B cell (primary cell): ENCODE measurements at regions not wholly inside any gene's neighbourhood (a gene's known extent, or its start where the extent isn't known, plus 50 kb on each side); places are given as distances from the start of the nearest gene placed in this dataset.

Experiments used
- ATAC-seq: fragments of 200-7000 bp; cut with Tn5 transposase; one replicate; pipeline ENCODE4 v1.10.0; 2021; ENCODE audit warnings: low read depth, mild to moderate bottlenecking, moderate number of reproducible peaks, moderate library complexity
- CTCF ChIA-PET: fragments of 350-600 bp; sonication (Branson Sonifier 250); formaldehyde crosslinking; loops from one replicate; lab custom pipeline; 2021; ENCODE audit warnings: antibody characterized with exemption, inconsistent platforms; lab: Charles Lee
- POLR2A ChIA-PET: fragments of 350-600 bp; sonication (Branson Sonifier 250); formaldehyde crosslinking; loops from one replicate; lab custom pipeline; 2021; ENCODE audit warnings: antibody characterized with exemption; lab: Charles Lee
- DNase-seq: peaks from one replicate; pipeline ENCODE4 v3.0.0; 2013
- H2AFZ ChIP-seq: 2 replicates; pipeline ENCODE4 v1.6.1; 2012; ENCODE audit warnings: mild to moderate bottlenecking, low read depth, low read length; ENCODE audit not compliant: insufficient read depth, poor library complexity, severe bottlenecking
- H3K27ac ChIP-seq, 2 donors: 1 replicate in 1 of 2; 2 replicates in 1 of 2; pipeline ENCODE4 v1.5.1; 2012 to 2013; ENCODE audit warnings: low read length in 2 of 2, mild to moderate bottlenecking in 2 of 2, moderate library complexity in 1 of 2
- H3K27me3 ChIP-seq, 4 experiments: fragments of 200-600 bp in 1 of 4; sonication (generic) in 1 of 4; replicated peaks in 1 of 4; 1 replicate in 2 of 4; 2 replicates in 2 of 4; pipeline versions ENCODE4 v1.6.1 to v1.7.0; 2013 to 2016; ENCODE audit warnings: low read length in 3 of 4, mild to moderate bottlenecking in 2 of 4, mixed read lengths in 1 of 4, moderate library complexity in 1 of 4; ENCODE audit not compliant: insufficient read depth in 4 of 4, control insufficient read depth in 3 of 4; ENCODE audit errors: control extremely low read depth in 1 of 4
- H3K36me3 ChIP-seq, 2 experiments: replicated peaks in 1 of 2; 1 replicate in 1 of 2; 2 replicates in 1 of 2; pipeline versions ENCODE4 v1.6.1 to v1.7.1; 2013; ENCODE audit warnings: low read length in 1 of 2; ENCODE audit not compliant: insufficient read depth in 2 of 2, control insufficient read depth in 1 of 2; ENCODE audit errors: control extremely low read depth in 1 of 2, extremely low read depth in 1 of 2
- H3K4me1 ChIP-seq, 2 donors: fragments of 200-600 bp in 1 of 2; sonication (generic) in 1 of 2; 1 replicate in 1 of 2; 2 replicates in 1 of 2; pipeline versions ENCODE4 v1.5.1 to v1.6.1; 2013 to 2017; ENCODE audit warnings: low read length in 2 of 2; ENCODE audit not compliant: control insufficient read depth in 2 of 2, insufficient read depth in 2 of 2
- H3K4me2 ChIP-seq: replicated peaks from 2 replicates; pipeline ENCODE3; 2012; ENCODE audit warnings: mild to moderate bottlenecking, low read depth, low read length; ENCODE audit not compliant: poor library complexity, severe bottlenecking
- H3K4me3 ChIP-seq, 5 experiments: fragments of 200-600 bp in 1 of 5; sonication (generic) in 1 of 5; 1 replicate in 3 of 5; 2 replicates in 2 of 5; pipeline versions ENCODE4 v1.5.1 to v1.7.0; 2011 to 2016; ENCODE audit warnings: low read length in 4 of 5, mild to moderate bottlenecking in 4 of 5, low read depth in 2 of 5, control low read depth in 1 of 5, moderate library complexity in 1 of 5; ENCODE audit not compliant: insufficient read depth in 1 of 5; ENCODE audit errors: control extremely low read depth in 1 of 5, extremely low read depth in 1 of 5
- H3K79me2 ChIP-seq: fragments of 200-600 bp; sonication (generic); one replicate; pipeline ENCODE4 v1.6.0; 2016; ENCODE audit warnings: low read length; ENCODE audit not compliant: control insufficient read depth, insufficient read depth
- H3K9ac ChIP-seq: fragments of 200-600 bp; sonication (generic); 2 replicates; pipeline ENCODE4 v1.6.1; 2017; ENCODE audit warnings: mild to moderate bottlenecking, low read length, moderate library complexity
- H3K9me3 ChIP-seq, 3 donors: one replicate each; pipeline versions ENCODE4 v1.6.1 to v1.7.1; 2013; ENCODE audit warnings: low read length in 2 of 3; ENCODE audit not compliant: control insufficient read depth in 2 of 3, insufficient read depth in 1 of 3; ENCODE audit errors: control extremely low read depth in 1 of 3
- H4K20me1 ChIP-seq: 2 replicates; pipeline ENCODE4 v1.6.0; 2012; ENCODE audit warnings: mild to moderate bottlenecking, low read length; ENCODE audit not compliant: insufficient read depth, control insufficient read depth, poor library complexity, severe bottlenecking
- H3K27ac Mint-ChIP-seq: one replicate; pipeline ENCODE4 v1.8.0; 2021; ENCODE audit warnings: mixed read lengths
- H3K27me3 Mint-ChIP-seq: one replicate; pipeline ENCODE4 v1.8.0; 2021; ENCODE audit warnings: mixed read lengths
- H3K4me1 Mint-ChIP-seq: one replicate; pipeline ENCODE4 v1.8.0; 2021; ENCODE audit warnings: mixed read lengths
- H3K4me3 Mint-ChIP-seq: one replicate; pipeline ENCODE4 v1.8.0; 2021; ENCODE audit warnings: mixed read lengths
- H3K9me3 Mint-ChIP-seq: one replicate; pipeline ENCODE4 v1.8.0; 2022; ENCODE audit warnings: mixed read lengths; ENCODE audit not compliant: insufficient read depth
- EZH2 ChIP-seq: IDR thresholded peaks from 2 replicates; pipeline ENCODE4 v1.6.1; 2012; ENCODE audit warnings: borderline replicate concordance, low read depth, mild to moderate bottlenecking, moderate library complexity, low read length; ENCODE audit not compliant: insufficient read depth, poor library complexity, severe bottlenecking
- WGBS: methylation state at CpG from one replicate; pipeline ENCODE4 v1.1.5; 2013; ENCODE audit warnings: missing lambda C conversion rate; ENCODE audit not compliant: insufficient coverage; 5-methylcytosine and 5-hydroxymethylcytosine counted together
- intact Hi-C: fragments of 100-400 bp; cut with micrococcal nuclease; formaldehyde crosslinking; loops from one replicate; pipeline ENCODE4 v1.10.0; 2022
- TF ChIP-seq, protein P1 (sequence below): fragments of 200-600 bp; IDR thresholded peaks from one replicate; pipeline ENCODE4 v1.8.0; 2022; ENCODE audit warnings: antibody characterized with exemption, mild to moderate bottlenecking

DNA sequence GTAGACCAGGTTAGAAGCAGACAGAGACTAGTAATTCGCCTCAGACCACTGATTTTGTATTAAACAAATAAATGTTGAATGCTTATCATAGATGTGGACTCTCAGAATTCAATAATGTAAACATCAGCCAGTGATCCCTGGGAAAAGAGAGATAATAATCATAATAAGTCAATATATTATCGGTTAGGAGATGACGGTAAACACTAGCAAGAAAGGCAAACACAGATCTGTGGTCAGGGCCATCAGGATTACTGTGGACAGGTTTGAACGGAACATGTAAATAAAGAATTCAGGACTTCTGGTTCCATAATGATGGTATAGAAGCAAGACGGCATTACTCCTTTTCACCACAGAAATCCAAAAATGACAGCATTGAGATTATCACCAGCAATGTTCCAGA is 861.6 kb downstream of the CBLN2 start:
- no peaks in the 10 kb centered on the region for H3K4me1 Mint-ChIP-seq
- H3K9me3 Mint-ChIP-seq = peaks cover 13% of the 10 kb centered on the region
- H3K27me3 Mint-ChIP-seq = no peaks in the 10 kb centered on the region
- no peak overlapping the region for H3K27ac ChIP-seq
- no peaks in the 10 kb centered on the region for H4K20me1 ChIP-seq
- no peaks in the 10 kb centered on the region for H3K27me3 ChIP-seq
- DNase-seq (no peak), ATAC-seq (no peak)
- H3K9me3 ChIP-seq = peaks cover 0 to 4% (median 3%) of the 10 kb centered on the region in 3 donors
- intact Hi-C loops = no loop called here
- no peak overlapping the region for H3K4me2 ChIP-seq
- no peaks in the 10 kb centered on the region for H3K36me3 ChIP-seq
- H3K27ac Mint-ChIP-seq = no peak overlapping the region
- POLR2A ChIA-PET = no interaction called here
- CTCF ChIA-PET = no interaction called here
- no peak overlapping the region for H3K4me3 Mint-ChIP-seq
- whole genome bisulfite sequencing = 100% methylated on average over 1 of the region's 5 CpGs
- no peak overlapping the region for H3K9ac ChIP-seq
- TF ChIP-seq, protein P1, sequence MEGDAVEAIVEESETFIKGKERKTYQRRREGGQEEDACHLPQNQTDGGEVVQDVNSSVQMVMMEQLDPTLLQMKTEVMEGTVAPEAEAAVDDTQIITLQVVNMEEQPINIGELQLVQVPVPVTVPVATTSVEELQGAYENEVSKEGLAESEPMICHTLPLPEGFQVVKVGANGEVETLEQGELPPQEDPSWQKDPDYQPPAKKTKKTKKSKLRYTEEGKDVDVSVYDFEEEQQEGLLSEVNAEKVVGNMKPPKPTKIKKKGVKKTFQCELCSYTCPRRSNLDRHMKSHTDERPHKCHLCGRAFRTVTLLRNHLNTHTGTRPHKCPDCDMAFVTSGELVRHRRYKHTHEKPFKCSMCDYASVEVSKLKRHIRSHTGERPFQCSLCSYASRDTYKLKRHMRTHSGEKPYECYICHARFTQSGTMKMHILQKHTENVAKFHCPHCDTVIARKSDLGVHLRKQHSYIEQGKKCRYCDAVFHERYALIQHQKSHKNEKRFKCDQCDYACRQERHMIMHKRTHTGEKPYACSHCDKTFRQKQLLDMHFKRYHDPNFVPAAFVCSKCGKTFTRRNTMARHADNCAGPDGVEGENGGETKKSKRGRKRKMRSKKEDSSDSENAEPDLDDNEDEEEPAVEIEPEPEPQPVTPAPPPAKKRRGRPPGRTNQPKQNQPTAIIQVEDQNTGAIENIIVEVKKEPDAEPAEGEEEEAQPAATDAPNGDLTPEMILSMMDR = no peak
- TF ChIP-seq EZH2 = no peak
- no peaks in the 10 kb centered on the region for H3K79me2 ChIP-seq
- no peak overlapping the region for H3K4me3 ChIP-seq
- H3K4me1 ChIP-seq = no peaks in the 10 kb centered on the region
- no peak overlapping the region for H2AFZ ChIP-seq

DNA sequence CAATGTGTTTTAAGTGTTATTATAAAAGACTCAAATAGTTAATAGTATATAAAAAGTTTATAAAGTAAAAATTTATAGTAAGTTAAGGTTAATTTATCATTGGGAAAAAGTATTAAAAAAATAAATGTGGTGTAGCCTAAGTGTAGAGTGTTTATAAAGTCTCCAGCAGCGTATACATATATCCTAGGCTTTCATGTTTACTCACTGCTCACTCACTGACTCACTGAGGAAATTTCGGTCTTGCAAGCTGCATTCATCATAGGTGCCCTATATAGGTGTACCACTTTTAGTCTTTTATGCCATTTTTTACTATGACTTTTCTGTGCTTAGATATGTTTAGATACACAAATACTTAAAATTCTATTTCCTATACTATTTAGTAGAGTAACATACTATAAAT is 866.0 kb downstream of the CBLN2 start:
- ChIA-PET CTCF (no interaction called here), POLR2A (no interaction called here)
- ATAC-seq (no peak), DNase-seq (no peak)
- H3K9me3 Mint-ChIP-seq = peaks cover 5% of the 10 kb centered on the region
- intact Hi-C loops = no loop called here
- no peaks in the 10 kb centered on the region for H3K79me2 ChIP-seq
- no peaks in the 10 kb centered on the region for H3K36me3 ChIP-seq
- H3K27me3 ChIP-seq = no peaks in the 10 kb centered on the region
- no peak overlapping the region for H3K4me3 ChIP-seq
- no peak overlapping the region for H3K27ac Mint-ChIP-seq
- H3K4me1 Mint-ChIP-seq = no peaks in the 10 kb centered on the region
- H4K20me1 ChIP-seq = no peaks in the 10 kb centered on the region
- no peak for TF ChIP-seq EZH2
- TF ChIP-seq, protein P1 = no peak
- no peak overlapping the region for H3K4me3 Mint-ChIP-seq
- no peak overlapping the region for H3K9ac ChIP-seq
- H3K4me2 ChIP-seq = no peak overlapping the region
- H3K27ac ChIP-seq = no peak overlapping the region
- WGBS = no CpG with 5 or more reads among the region's 2 CpGs
- no peak overlapping the region for H2AFZ ChIP-seq
- no peaks in the 10 kb centered on the region for H3K4me1 ChIP-seq
- peaks cover 0 to 15% (median under 1%) of the 10 kb centered on the region in 3 donors for H3K9me3 ChIP-seq
- H3K27me3 Mint-ChIP-seq = no peaks in the 10 kb centered on the region
